ENCODE measurements at regions not wholly inside any gene's neighbourhood (a gene's known extent, or its start where the extent isn't known, plus 50 kb on each side); places are given as distances from the start of the nearest gene placed in this dataset.

DNA sequence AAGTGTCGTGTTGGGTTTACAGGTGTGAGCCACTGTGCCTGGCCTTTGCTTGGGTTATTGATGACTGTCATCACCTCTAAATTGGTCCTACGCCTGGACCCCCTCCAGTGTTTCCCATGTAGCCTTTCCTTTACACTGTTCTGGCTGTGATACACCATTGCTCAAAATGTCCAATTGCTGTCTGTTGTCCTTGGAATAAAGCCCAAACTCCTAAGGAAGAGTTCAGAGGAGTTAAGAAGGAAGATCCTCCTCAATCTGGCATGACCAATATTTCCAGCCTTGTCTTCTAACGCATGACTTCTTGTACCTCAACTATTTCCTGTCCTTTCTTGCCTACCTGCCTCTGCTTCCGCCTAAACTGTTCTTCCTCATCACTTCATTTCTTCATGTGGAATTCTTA, 113.1 kb downstream of the POLR2M start:
- no peak for DNase-seq
- intact Hi-C loops (cut with DNase I): no loop called here

DNA sequence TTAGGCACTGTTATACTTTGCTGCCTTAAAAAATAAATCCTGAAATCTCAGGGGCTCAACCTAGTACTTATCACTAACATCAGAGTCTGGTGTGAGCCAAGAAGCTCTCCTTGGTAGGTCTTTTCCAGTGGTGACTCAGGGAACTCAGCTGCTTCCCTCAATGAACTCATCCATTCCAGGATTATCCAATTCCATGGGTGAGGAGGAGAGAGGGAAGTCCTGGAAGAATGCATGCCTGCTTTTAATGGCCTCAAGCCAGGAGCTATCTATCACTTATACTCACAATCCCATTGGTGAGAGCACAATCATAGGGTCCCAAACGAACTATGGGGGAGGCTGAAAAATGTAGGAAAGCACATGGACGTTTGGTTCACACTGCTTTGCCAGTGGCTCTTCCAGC, 113.6 kb downstream of the POLR2M start:
- intact Hi-C loops (cut with DNase I): no loop called here
- no peak for DNase-seq

DNA sequence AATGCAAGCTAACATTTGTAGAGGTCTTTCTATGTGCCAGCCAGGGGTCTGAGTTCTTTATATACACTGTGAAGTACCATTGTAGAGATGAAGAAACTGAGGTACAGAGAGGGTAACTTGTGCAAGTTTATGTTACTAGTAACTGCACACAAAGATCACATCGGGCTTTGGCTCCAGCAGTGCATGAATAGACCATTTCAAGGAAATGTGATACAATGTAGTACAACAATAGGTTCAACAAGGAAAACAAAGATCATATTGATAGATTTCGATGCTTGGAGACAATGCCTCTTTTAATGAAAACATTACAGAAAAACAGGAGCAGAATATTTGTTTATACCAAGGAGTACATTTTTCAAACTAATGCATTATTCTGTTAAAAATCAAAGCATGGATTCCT, 115.3 kb downstream of the POLR2M start:
- intact Hi-C loops (cut with DNase I): no loop called here
- peak in 33 of 42 donors; percentile 6 to 76 (median 46) for DNase-seq

DNA sequence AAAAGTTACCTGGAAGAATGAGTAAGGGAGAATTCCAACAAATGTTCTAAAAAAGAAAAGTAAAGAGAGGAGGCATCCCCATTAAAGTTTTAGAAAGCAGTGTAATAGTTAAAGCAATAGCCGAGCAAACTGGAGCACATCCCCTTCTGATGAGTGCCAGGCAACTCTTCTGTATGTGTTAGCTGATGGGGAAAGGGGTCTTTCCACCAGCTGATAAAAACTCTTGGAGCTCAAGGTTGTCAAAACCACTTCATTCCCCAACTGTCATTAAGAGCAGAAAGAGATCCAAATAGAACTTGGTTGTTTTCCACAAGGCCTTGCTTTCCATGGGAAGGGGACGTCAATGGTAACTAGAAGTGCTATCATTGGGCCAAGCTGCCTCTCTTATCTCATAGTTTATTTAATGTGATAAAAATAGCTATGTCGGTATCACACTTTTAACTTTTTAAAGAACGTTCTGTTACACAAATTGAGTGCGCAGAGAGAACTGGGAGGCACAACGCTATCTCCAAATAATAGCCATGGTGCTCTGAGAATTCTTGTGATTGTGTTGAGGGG, 116.9 kb downstream of the POLR2M start:
- no peak for DNase-seq
- intact Hi-C loops (cut with DNase I): no loop called here

DNA sequence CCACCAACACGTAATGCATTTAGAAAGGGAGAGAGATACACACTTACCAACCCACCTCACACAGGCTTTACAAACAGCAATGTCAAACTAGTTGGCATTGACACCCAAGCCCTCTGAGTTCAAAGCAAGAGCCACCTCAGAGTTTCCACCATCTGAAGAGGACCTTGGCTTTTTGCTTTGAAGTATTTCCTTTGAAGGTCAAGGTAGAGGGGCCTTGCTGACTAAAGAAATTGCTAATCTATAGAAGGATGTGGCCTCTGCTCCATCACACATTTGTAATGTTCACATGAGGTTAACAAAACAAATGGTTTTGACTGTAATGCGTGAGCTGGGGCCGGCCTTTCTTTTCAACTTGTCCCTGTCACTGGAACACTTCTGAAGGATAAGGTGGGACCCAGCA, 117.7 kb downstream of the POLR2M start:
- no peak for DNase-seq
- intact Hi-C loops (cut with DNase I): no loop called here

DNA sequence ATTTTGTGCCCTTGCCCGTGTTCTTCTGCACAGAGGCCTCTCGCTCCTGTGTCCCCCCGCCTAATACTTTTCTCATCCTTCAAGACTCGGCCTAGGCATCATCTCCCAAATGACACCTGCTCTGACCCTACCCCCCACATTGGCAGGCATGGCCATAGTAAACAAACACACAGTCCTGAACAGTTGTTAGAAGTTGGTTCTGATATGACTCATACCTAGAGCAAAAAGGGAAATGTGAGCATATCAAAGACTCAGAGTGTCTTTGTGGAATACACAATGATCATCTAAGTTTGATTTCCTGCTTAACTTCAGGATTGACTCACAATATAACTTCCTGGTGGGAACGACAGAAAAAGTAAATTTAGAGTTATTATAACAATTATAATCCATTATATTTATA, 120.5 kb downstream of the POLR2M start:
- intact Hi-C loops (cut with DNase I): no loop called here
- no peak for DNase-seq

DNA sequence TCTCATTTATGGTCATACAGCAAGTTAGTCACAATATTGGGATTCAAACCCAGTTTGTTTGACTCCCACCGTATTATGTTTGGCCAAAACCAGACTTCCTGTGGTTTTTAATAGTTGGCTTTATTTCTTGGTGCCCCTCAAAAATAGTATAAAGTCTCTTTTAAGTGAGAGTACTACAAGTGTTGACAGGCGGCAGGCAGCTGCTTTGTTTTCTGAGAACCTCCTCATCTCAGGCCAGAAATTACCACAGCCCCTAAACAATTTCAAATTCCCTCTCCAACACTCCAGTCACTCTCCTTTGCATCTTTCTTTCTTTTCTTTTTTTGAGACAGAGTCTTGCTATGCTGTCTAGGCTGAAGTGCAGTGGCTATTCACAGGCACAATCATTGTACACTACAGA, 121.5 kb downstream of the POLR2M start:
- intact Hi-C loops (cut with DNase I): no loop called here
- DNase-seq: no peak

DNA sequence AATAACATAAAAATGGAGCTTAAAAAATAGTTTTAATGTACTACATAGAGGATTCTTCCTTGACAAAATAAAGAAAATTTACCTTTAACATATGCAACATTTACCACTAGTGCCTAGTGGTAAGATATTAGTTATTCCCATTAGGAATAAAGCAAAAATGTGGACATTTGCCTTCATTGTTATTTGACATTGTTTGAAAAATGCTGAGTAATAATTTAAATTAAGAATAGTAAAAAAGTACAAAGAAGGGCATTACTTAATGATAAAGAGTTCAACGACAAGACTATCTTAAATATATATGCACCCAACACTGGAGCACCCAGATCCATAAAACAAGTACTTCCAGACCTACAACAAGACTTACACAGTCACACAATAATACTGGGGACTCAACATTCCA, 125.7 kb downstream of the POLR2M start:
- intact Hi-C loops (cut with DNase I): no loop called here
- no peak for DNase-seq

DNA sequence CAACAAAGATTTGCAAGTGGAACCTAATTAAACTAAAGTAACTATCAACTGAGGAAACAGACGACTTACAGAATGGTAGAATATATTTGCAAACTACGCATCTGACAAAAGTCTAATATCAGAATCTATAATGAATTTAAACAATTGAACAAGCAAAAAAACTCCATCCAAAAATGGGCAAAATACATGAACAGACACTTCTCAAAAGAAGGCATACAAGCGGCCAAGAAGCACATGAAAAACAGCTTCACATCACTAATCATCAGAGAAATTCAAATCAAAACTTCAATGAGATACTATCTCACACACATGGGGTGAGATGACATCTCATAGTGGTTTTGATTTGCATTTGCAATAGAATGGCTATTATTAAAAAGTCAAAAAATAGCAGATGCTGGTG, 128.6 kb downstream of the POLR2M start:
- intact Hi-C loops (cut with DNase I): no loop called here
- no peak for DNase-seq

DNA sequence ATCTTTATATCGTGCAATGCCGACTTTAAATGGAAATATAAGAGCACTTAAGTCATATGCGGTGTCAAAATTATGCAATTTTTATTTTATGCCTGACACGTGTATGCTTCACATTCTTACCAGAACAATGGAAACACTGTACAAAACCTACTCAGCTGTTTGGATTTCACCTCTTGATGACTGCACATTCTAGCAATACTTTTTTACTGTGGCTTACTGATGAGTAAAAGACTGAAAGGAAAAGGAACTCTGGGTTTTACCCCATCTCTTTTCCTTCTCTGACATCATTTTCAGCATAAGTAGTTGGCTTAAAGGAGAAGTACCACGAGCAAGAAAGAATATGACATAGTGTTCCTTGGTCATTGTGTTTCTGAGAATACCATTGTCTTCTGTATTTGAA, 142.8 kb downstream of the POLR2M start:
- intact Hi-C loops (cut with DNase I): no loop called here
- DNase-seq: no peak

DNA sequence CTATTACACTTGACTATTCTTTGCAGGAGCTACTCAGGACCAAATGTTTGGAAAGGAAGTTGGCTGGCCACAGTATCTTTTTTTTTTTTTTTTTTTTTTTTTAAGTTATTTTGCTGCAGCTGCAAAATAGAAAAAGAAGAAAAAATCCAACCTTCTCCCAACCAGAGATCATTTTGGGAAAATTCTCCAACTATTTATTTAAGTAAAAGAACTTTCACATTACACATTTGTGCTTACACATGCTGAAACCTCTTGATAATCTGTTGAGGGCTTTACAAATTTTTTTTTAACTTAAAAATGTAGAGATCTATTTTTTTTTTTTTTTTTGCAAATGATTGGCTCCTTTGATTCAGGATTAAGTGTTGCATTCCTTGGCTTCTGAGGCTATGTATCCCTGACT, 148.0 kb downstream of the POLR2M start:
- DNase-seq: no peak
- intact Hi-C loops (cut with DNase I): no loop called here

DNA sequence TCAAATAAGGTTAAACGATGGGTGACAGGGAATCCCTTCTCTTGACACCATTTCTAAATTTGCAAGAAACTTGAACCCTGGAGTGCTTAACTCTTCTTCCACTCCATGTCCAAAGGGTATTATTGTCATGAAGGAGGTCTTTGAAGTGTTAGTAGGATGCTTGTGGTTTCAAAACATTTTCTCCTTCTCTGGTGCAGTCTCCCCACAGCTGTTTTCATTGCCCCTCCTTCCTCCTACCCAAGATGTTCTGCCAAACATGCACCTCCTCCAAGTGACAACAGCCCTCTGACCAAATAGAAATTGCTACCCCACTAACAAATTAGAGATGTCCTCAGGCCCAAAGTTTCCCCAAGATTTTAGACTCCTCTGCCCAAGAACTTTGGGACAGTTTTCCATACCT, 151.4 kb downstream of the POLR2M start:
- intact Hi-C loops (cut with DNase I): no loop called here
- DNase-seq: no peak

DNA sequence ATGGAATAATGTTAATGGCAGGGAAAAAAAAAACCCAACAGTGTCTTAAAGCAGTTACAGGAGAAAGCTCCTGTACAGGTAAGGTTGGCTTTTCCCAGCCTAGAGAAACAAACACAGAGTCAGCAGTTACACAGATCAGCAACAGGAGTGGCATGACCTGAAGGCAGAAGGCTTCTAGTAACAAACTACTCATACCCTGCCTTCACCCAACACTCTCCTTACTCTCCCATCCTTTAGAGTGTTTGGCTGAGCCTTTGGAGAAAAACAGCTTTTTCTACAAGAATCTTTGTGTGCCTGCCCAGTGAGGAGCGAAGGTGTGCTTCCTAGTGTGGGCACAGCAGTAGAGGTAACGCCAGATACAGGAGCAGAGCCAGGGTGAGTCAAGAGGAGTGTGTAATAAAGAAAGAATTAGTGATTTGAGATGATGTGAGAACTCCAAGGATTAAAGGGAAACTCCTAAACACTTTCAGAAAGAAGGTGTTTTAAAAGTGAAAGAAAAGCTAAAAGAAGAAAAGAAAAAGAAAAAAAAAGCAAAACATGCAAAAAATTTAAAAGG, 152.7 kb downstream of the POLR2M start:
- intact Hi-C loops (cut with DNase I): no loop called here

DNA sequence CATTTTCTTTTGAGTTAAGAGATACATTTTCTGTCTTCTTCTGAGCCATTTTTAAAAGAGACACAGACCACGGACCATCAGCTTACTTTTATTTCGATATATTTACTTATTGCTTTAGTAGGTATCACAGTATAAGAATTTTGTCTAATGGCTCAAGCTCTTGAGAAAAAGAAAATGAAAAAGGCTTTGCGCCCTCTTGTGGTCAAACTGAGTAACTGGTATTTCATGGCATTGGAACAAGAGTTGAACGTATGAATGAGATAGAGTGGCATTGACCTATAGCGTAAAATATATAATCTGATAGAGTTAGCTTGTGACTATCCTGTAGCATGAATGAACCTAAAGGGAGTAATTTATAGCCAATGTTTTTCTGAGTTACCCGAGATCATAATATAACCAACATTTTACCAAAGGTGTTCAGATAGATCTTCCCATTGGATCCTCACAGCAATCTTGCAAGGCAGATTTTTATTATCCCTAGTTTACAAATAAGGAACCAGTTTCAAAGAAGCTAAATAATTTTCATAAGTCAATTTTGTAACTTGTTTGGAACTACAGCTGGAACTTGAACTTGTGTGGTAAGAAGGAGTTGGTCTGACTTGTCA, 154.6 kb downstream of the POLR2M start:
- intact Hi-C loops (cut with DNase I): loop anchor here (2.0 kb wide), 1 partner anchor 108 kb away; no protein-coding TSS in a partner anchor
- DNase-seq: peak in 21 of 42 donors; percentile 12 to 82 (median 52)

More for the DNA sequence above, 152.7 kb downstream of the POLR2M start:
- DNase-seq: no peak

DNA sequence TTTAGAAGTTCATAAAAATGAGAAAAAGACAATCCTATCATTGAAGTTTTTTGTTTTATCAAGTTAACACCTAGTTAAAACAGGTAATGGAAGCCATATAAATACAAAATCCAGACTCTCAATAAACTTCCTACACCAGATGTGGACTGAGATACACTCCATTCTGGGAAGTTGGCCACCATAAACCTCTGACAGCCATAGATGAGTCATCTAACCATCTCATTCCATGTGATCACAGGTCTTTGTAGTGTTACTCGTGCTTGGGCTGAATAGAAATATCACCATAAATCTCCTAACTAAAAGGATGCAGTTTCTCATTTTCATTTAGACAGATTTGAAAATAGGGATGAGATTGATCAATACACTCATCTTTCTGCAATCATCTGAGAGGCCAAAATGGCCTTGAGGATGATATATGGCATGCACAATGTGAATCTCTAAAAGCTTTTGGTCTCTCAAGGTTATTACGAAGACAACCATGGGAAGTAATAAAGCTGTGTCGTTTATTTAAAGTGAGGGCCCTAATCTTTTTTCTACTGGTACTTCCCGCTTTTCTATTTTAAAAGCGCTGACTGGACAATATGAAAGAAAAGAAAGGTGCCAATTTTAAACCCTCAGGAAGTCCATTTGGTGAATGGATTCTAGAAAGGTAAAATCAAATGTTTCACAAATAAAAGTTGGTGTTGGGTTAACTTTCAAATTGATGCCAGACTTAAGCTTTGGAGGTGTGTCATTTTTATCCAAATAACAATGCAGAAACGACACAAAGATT, 155.5 kb downstream of the POLR2M start:
- DNase-seq: no peak
- intact Hi-C loops (cut with DNase I): loop anchor here (2.0 kb wide), 1 partner anchor 109 kb away; no protein-coding TSS in a partner anchor

DNA sequence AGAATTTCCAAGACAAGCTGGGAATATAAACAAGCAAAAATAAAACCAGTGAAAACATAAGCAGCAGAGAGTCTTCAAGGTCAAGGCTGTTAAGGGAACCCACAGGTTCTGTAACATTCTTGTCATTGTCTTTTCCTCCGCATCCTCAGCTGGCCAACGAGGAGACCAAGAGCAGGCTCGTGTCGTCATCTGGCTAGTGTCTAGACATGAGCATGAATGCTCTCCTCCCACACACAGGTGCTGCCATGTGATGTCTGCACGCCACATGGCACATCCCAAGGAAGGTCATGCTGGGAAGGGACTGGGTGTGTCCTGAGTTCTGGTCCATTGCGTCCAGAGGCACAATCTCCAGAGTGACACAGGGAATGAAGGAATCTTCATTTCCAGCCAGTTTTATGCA, 156.2 kb downstream of the POLR2M start:
- DNase-seq: no peak
- intact Hi-C loops (cut with DNase I): no loop called here

DNA sequence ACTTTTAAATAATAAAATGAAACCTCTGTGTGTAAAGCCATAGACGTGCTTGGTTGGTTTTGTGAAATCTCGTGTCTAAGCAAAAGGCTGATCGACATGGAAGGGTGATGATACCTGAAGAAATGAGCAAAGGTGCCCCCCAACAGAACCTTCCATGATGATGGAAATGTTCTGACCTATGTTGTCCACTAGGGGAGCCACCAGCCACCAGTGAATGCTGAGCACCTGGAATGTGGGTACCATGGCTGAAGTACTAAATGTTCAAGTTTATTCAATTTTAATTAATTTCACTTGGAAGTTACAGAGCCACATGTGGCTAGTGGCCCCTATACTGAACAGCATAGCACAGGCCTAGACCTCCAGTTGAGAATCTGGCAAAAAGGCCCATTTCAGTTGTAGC, 158.8 kb downstream of the POLR2M start:
- DNase-seq: no peak
- intact Hi-C loops (cut with DNase I): no loop called here

DNA sequence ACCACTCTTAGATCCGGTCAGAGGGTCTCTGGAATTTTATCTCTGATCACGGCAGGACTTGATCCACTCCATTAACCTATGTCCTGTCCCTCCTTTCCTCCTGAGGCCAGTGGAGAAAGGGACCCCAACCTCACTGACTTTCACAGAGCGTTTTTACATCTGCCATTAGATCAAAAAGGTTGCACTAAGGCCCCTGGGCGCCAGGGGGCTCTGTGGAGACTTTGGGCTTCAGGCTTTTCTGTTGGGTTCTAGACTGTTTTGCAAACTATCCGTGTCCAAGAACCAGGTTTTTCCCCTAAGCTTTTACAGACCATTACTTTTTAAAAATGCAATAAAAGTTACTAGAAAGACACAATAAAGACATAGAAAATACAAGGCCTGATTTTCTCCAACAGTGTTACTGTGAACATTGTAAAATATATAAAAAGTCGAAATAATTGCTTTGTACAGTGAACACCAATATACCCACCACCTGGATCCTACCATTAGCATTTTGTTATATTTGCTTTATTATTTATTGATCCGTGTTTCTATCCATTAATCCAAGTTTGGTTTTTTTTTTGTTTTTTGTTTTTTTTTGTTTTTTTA, 159.7 kb downstream of the POLR2M start:
- DNase-seq: peak in 23 of 42 donors; percentile 11 to 53 (median 23)
- intact Hi-C loops (cut with DNase I): no loop called here

DNA sequence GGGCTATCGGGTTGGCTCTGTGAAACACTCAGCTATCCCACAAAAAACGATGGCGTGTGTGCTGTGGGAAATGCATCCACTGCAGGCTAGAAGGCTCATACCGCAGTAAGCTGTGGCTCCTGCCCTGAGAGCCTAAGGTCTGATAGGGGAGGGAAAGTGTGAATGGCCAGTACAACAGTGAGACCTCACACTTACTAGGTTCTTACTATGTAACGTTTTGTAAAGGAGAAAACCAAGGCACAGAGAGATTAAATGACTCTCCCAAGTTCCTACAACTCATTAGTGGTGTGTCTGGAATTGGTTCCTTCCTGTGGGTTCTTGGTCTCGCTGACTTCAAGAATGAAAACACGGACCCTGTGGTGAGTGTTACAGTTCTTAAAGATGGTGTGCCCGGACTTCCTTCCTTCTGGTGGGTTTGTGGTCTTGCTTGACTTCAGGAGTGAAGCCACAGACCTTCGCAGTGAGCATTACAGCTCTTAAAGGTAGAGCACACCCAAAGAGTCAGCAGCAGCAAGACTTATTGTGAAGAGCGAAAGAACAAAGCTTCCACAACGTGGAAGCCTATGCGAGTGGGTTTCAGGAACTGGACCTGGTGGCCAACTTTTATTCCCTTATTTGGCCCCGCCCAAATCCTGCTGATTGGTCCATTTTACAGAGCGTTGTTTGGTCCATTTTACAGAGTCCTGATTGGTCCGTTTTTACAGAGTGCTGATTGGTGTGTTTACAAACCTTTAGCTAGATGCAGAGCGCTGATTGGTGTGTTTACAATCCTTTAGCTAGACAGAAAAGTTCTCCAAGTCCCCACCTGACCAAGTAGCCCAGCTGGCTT, 161.7 kb downstream of the POLR2M start:
- intact Hi-C loops (cut with DNase I): no loop called here
- no peak for DNase-seq

Measured in head of caudate nucleus (tissue), 42 donors.